NCI-H226 (cell line): ENCODE measurements at regions not wholly inside any gene's neighbourhood (a gene's known extent, or its start where the extent isn't known, plus 50 kb on each side); places are given as distances from the start of the nearest gene placed in this dataset.
A peak's percentile ranks its signal among the peaks of the same experiment; 100 is the strongest.

Experiments
- DNase-seq: peaks from one replicate; pipeline ENCODE4 v3.0.0-alpha.2; 2015

- DNase-seq = no peak
Measured at GRCh38 chr18:30288662-30289414, 753.7 kb downstream of the DSC3 start.

GRCh38 chr18:30280861-30281470, 761.6 kb downstream of the DSC3 start:
- DNase-seq = no peak

- no peak for DNase-seq
Measured at GRCh38 chr18:30280186-30280585, 762.4 kb downstream of the DSC3 start.

- DNase-seq = no peak
Measured at GRCh38 chr18:30277676-30278075, 764.9 kb downstream of the DSC3 start.

DNA sequence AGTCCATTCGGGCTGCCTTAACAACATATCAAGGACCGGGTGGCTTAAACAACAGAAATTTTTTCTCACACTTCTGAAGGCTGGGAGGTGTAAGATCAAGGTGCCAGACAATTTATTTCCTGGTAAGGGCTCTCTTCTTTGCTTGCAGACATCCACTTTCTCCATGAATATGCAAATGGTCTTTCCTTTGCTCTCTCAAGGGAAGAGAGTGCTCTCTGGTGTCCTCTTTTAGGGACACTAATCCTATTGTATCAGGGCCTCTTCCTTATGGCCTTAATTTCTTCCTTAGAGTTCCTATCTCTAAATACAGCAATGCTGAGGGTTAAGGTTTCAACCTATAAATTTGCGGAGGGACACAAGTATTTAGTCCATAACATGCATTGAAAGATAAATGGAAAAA, 770.8 kb downstream of the DSC3 start:
- no peak for DNase-seq

DNA sequence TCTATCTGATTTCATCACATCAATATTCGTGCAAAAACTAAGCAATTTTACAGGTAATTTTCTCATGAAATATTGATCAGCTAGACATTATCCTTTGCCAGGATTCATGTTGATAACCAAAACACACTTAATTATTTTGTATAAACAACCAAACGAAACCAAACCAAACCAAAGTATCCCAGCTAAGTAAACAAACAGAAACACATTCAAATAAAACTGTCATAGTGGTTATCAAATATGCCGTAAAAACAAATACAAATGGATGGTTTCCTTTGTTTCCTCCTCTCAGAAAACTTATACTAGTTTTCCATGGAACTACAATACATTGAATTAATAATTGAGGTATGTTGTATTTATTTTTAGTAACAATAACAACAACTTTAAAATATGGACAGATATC, 777.4 kb downstream of the DSC3 start:
- no peak for DNase-seq

DNA sequence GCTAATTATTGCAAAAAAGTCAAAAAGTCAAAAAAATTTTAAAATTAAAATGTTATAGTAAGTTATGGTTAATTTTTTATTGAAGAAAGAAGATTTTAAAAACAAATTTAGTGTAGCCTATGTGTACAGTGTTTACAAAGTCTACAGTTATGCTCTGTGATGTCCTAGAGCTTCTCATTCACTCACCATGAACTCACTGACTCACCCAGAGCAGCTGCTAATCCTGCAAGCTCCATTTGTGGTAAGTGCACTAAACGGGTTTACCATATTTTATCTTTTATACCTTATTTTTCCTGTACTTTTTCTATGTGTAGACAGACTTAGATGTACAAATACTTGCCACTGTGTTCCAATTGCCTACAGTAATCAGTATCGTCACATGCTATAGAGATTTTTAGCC, 788.2 kb downstream of the DSC3 start:
- DNase-seq = no peak

GRCh38 chr18:30248056-30248455, 794.5 kb downstream of the DSC3 start:
- no peak for DNase-seq

DNA sequence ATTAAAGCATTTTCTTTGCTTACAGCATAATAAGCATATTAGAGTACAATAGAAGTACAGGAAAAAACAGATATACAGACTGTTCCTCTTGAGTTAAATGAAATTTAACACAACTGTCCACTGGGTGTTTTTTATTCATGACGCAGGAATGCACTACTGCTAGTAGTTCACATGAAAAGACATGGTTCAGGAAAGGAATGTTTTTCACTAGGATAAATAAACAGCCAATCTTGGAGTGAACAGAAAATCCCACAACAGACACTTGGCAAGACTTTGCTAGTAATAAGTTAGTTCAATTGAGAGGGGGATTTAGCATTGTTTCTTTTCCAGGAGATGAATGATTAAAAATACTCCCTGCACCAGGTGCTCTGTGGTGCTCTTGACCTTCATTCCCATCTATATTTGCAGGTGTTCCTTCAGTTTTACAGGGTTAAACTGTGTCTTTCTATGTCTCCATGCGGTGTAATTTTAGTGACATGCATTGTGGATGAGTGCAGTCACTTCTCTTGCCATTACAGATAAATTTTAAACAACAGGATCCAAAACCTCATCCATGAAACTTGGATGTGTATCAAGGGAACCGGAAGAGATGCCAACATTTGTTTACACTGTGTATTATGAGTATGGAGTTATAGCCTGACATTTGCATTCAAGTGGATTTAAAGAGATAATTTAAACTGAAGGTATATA, 796.6 kb downstream of the DSC3 start:
- no peak for DNase-seq

- DNase-seq = no peak
Measured at GRCh38 chr18:30234755-30235154, 807.8 kb downstream of the DSC3 start.

- no peak for DNase-seq
Measured at GRCh38 chr18:30211112-30211511, 831.4 kb downstream of the DSC3 start.

- DNase-seq = no peak
Measured at GRCh38 chr18:30208546-30208945, 834.0 kb downstream of the DSC3 start.

- no peak for DNase-seq
Measured at GRCh38 chr18:30192216-30192615, 850.3 kb downstream of the DSC3 start.

DNA sequence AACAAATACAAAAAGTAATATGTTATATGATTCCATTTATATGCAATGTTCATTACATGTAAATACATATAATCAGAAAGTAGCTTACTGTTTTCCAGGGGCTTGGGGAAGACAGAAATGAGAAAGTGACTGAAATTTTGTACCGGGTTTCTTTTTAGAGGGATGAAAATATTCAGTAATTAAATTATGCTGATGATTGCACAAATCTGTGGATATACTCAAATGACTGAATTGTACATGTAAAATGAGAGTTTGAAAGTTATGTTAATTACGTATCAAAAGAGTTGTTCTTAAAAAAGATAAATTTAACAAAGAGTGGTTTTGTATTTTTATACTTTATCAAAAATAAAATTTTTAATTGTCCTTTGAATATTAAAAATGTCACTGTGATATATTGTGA, 856.3 kb downstream of the DSC3 start:
- no peak for DNase-seq

DNA sequence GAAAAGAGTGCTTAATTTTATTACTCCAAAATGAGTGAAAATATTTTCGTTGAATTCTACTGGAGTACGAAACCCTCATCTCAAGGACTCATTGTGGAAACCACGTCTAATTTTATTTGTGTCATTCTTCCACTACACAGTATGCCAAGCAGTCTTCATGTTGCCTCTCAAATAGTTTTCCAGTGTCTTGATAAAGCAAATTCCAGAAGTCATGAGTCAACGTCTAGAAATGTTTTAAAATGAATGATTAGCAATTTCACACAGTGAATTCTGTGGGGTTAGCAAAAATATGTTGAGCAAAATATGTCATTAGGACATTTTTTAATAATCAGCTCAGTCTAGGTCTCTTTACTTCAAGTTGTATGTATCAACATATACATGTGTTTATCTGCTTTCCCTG, 865.5 kb downstream of the DSC3 start:
- DNase-seq = peak; percentile 62

- DNase-seq = no peak
Measured at GRCh38 chr18:30175621-30176225, 866.8 kb downstream of the DSC3 start.

DNA sequence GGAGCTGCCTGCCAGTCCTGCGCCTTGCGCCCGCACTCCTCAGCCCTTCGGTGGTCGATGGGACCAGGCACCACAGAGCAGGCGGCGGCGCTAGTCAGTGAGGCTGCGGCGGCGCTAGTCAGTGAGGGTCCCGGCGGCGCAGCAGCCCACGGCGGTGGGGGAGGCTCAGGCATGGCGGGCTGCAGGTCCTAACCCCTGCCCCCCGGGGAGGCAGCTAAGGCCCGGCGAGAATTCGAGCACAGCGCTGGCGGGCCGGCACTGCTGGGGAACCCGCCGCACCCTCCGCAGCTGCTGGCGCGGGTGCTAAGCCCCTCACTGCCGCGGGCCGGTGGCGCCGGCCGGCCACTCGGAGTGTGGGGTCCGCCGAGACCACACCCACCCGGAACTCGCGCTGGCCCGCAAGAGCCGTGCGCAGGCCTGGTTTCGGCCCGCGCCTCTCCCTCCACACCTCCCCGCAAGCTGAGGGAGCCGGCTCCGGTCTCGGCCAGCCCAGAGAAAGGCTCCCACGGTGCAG, 867.4 kb downstream of the DSC3 start:
- no peak for DNase-seq

- no peak for DNase-seq
Measured at GRCh38 chr18:30163573-30163972, 879.0 kb downstream of the DSC3 start.

- no peak for DNase-seq
Measured at GRCh38 chr18:30160124-30160523, 882.4 kb downstream of the DSC3 start.

GRCh38 chr18:30150586-30151250, 891.8 kb downstream of the DSC3 start:
- DNase-seq = no peak

DNA sequence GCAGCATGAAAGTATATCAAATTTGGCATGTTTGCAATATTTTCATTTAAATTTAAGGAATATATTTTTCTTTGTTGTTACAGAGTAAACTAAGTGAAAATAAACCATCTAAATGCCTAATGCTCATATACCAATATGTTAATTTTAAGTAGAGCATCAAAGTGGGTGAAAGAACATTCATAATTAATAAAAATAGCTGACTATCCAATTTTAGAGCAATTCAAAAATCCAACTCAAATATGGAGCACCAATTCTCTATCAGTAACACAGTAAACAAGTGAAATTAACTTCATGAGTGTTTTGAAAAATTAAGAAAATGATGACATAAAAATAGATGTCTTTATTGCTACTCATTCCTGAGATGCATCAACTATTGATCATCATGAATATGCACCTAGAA, 893.0 kb downstream of the DSC3 start:
- no peak for DNase-seq

DNA sequence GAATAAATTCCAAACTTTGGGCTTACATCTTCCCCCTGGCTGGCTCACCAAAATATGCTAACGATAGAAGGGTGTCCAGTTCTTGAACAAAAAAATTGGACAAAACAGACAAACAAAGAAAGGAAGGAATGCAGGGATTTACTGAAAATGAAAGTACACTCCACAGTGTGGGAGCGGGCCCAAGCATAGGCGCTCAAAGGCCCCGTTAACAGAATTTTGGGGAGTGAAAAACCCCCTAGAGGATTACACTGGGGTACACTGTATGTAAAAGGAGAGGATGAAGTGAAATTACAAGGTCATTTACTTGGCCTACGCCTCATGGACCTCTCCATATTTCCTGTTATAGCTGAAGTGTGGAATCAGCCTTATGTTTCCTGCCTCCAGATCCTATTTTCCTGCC, 899.7 kb downstream of the DSC3 start:
- no peak for DNase-seq

GRCh38 chr18:30142248-30142647, 900.3 kb downstream of the DSC3 start:
- no peak for DNase-seq
